Rectal smooth muscle tissue (tissue), 1 donor: ENCODE measurements at regions not wholly inside any gene's neighbourhood (a gene's known extent, or its start where the extent isn't known, plus 50 kb on each side); places are given as distances from the start of the nearest gene placed in this dataset.
"Not testable (repeated sequence)": the region's sequence is repeated elsewhere in the genome, so short reads cannot be mapped to it uniquely, and the experiment has no call there.

Experiments used
- H3K27ac ChIP-seq: one replicate; pipeline ENCODE4 v1.7.0; 2013; ENCODE audit warnings: low read depth, low read length, inconsistent platforms
- H3K27me3 ChIP-seq: one replicate; pipeline ENCODE4 v1.7.0; 2013; ENCODE audit warnings: low read length; ENCODE audit not compliant: control insufficient read depth, insufficient read depth
- H3K36me3 ChIP-seq: one replicate; pipeline ENCODE4 v1.7.0; 2013; ENCODE audit warnings: low read length; ENCODE audit not compliant: control insufficient read depth, insufficient read depth
- H3K4me1 ChIP-seq: one replicate; pipeline ENCODE4 v1.7.0; 2013; ENCODE audit warnings: low read length; ENCODE audit not compliant: control insufficient read depth, insufficient read depth
- H3K4me3 ChIP-seq: one replicate; pipeline ENCODE4 v1.7.0; 2013; ENCODE audit warnings: low read length
- H3K9ac ChIP-seq: one replicate; pipeline ENCODE4 v1.7.0; 2013; ENCODE audit warnings: low read length

DNA sequence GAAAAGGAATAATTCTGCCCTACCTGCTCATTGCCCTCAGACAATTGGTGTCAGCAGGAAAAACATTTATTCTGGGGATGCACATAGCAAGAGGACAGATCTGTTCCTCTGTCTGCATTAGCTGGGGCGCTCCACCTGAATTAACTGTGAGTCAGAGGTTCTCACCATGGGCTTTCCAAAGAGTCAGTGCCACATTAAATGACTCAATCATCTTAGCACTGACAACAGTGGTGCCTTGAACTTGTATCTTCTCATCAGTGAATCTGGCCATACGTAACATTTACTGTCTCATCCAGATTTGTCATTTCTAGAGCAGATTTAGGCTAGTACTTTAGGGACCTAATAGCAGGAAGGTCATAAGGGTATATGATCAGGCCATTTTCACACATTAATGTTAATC, 358.1 kb upstream of the CRIM1 start:
- no peak overlapping the region for H3K9ac ChIP-seq
- H3K27ac ChIP-seq, result no peak overlapping the region
- H3K4me1 ChIP-seq, result no peaks in the 10 kb centered on the region
- no peaks in the 10 kb centered on the region for H3K36me3 ChIP-seq
- H3K4me3 ChIP-seq, result no peak overlapping the region
- no peaks in the 10 kb centered on the region for H3K27me3 ChIP-seq

DNA sequence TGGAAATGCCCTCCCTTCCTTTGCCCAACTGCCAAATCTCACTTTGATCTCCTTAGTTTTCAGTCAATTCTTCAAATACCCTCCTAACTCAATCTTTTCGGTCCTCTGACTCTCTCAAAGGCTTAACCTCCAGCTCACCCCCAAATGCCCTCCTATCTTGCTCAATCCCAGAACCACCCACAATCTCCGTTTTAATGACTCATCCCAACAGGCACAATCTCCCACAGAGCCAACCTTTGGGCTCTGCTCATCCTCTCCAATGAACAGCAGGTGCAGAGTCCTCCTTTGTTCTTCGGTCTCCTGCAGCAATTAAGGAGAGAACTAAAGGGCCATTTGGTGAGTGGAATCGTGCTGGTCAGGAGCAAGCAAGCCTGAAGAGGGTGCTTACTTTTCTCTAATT, 366.1 kb upstream of the CRIM1 start:
- H3K4me1 ChIP-seq, result no peaks in the 10 kb centered on the region
- no peaks in the 10 kb centered on the region for H3K36me3 ChIP-seq
- H3K27ac ChIP-seq, result no peak overlapping the region
- H3K4me3 ChIP-seq, result no peak overlapping the region
- no peak overlapping the region for H3K9ac ChIP-seq
- H3K27me3 ChIP-seq, result no peaks in the 10 kb centered on the region

DNA sequence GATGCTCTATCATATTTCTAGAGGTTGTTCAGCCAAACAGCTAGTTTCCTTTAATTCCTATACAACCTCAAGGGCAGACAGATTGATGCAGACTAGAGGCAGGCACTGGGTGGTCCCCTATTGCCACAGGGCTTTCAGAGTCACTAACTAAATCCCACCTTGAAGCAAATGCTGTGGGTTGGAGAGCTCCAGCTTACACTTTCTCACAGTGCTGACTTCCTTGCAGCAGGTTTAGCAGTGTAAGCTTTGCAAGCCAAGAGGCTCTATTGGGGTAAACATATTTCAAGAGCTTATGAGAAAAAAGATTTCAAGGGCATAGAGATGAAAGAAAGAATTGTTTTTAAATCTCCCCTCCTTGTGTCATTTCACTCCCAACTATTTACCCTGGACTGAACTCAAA, 366.5 kb upstream of the CRIM1 start:
- Histone ChIP-seq H3K4me3 (no peak overlapping the region), H3K27me3 (no peaks in the 10 kb centered on the region), H3K4me1 (no peaks in the 10 kb centered on the region), H3K27ac (no peak overlapping the region), H3K36me3 (no peaks in the 10 kb centered on the region), H3K9ac (no peak overlapping the region)

DNA sequence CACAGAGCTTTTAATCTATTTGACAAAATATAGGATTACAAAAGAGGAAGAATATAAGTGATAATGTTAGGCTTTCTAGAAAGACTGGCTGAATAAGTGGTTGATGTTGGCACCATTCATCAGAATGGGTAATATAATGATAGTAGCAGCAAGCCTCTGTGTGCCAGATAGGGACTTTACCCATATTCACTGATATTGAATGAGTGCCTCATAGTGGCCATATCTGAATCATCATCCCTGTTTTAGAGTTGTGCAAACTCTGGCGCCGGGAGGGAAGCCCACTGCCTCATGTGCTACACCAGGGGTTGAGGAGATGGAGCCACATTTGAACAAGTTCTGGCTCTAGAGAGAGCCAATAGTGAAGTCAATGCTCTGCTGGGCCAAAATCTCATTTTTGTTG, 368.7 kb upstream of the CRIM1 start:
- Histone ChIP-seq H3K4me1 (no peaks in the 10 kb centered on the region), H3K27me3 (no peaks in the 10 kb centered on the region), H3K36me3 (no peaks in the 10 kb centered on the region), H3K27ac (no peak overlapping the region), H3K4me3 (no peak overlapping the region), H3K9ac (no peak overlapping the region)

DNA sequence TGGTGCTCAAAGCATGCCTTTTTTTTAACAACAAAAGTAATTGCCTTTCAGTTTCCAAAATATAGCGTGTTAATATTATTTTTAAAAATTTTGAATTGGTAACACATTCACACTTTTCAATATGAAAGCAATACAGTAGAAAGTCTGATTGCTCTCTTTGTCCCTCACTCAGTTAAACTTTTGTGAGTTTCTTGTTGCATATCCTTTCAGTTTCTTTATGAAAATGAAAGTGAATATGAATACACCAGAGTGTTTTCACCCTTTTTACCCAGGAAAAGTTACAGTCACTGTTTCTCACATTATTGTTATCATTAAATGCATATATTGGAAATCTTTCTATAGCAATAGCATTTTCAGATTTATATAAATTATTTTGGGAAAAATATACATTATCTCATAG, 377.4 kb upstream of the CRIM1 start:
- H3K36me3 ChIP-seq, result no peaks in the 10 kb centered on the region
- no peaks in the 10 kb centered on the region for H3K27me3 ChIP-seq
- H3K4me1 ChIP-seq, result no peaks in the 10 kb centered on the region
- no peak overlapping the region for H3K9ac ChIP-seq
- H3K27ac ChIP-seq, result no peak overlapping the region
- H3K4me3 ChIP-seq, result no peak overlapping the region

DNA sequence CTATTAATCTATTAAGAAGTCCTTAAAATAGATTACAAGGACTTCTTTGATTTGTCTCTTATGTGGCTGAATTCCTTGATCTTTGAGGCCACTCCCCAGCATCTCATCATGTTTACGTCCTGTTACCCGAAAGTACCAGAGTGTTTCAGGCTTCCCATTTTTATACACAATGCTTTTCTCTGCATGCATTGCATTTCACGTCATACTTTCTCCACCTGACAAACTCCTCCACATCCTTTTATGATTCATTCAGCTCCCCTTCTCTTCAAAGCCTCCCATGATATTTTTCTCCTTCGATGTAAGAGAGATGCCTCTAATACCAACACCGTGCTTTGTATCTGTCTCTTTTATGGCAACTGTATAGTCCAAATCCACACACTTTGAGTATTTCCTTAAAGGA, 379.0 kb upstream of the CRIM1 start:
- no peak overlapping the region for H3K9ac ChIP-seq
- no peaks in the 10 kb centered on the region for H3K36me3 ChIP-seq
- H3K4me3 ChIP-seq, result no peak overlapping the region
- H3K27me3 ChIP-seq, result no peaks in the 10 kb centered on the region
- no peaks in the 10 kb centered on the region for H3K4me1 ChIP-seq
- H3K27ac ChIP-seq, result no peak overlapping the region

DNA sequence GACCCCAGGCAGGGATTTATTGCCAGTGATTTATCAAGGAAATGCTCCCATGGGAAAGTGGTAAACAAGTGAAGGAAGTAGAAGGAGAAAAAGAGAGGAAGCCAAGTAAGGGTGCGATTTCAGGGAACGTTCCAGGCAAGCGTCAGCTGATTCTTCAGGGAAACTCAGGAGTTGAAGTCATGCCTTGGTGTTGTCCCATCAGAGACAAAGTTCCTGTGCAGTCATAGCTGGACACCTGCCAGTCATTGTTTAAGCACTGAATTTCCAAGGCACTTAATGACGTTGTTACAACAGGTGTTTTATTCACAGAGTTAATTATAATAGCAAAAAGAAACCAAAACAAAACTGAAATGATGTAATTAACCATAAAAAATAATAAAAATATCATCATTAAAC, 381.8 kb upstream of the CRIM1 start:
- Histone ChIP-seq H3K4me3 (no peak overlapping the region), H3K27me3 (no peaks in the 10 kb centered on the region), H3K9ac (no peak overlapping the region), H3K36me3 (no peaks in the 10 kb centered on the region), H3K4me1 (no peaks in the 10 kb centered on the region), H3K27ac (no peak overlapping the region)

DNA sequence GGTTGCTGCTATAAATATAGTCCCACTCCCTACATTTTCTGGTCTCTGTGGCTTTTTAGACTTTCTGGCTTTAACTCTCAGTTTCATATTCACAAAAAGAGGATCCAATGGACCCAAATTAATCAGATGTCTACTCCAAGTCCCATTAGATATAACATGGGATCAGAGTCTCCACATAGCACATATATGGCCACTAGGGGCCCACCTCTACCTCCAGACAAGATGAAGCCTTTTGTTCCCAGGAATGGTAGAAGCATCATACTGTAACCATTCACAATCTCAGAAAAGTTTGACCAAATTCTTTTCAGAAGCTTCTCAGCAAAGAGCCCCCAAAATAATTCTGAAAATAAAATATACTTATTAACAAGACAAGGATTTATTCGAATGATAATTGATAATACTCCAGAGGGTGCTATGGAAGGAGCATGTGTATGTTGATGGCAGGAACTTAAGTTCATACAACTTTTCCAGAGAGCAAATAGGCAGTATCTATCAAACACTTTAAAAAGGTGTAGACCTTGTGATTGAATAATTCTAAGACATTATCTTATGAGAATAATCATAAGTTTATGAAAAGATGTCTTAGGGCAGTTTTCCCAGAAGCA, 382.3 kb upstream of the CRIM1 start:
- Histone ChIP-seq H3K36me3 (no peaks in the 10 kb centered on the region), H3K4me1 (no peaks in the 10 kb centered on the region), H3K27me3 (no peaks in the 10 kb centered on the region), H3K4me3 (no peak overlapping the region), H3K27ac (no peak overlapping the region), H3K9ac (no peak overlapping the region)

DNA sequence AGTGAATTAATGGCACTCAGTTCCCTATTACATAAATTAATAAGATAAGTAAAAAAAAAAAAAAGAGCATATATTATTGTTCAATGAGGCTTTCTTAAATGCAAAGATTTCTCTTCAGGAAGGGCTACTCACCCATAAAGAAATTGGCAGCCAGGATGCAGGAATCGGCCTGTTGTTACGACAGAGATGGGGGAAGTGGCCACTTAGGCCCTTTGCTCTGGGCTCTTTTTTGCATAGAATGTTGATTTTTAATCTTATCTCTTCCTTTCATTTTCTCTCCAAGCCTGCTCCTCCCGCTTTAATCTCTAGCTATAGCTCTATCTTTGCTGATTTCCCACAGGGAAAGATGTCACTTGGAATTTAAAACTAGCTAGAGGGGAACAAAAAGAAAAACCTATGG, 391.8 kb upstream of the CRIM1 start:
- Histone ChIP-seq H3K27me3 (no peaks in the 10 kb centered on the region), H3K4me1 (no peaks in the 10 kb centered on the region), H3K36me3 (no peaks in the 10 kb centered on the region), H3K4me3 (no peak overlapping the region), H3K27ac (no peak overlapping the region), H3K9ac (no peak overlapping the region)

DNA sequence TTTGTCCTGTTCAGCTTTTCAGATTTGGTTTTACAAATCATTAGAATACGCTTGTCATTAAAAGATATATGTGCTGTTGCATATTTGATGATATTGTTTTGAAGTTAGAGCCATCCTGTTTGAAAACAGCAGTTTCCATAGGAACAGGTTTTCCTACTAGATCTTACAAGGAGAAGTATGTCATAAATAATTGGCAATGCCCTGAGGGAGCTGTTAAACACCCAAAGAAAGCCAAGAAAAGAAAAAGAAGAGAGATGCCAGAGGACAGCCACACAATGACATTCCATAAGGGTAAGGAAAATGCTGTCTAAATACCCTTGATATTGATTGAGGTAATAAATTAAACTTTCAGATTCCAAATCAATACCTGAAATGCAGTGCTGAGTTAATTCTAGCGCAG, 392.2 kb upstream of the CRIM1 start:
- Histone ChIP-seq H3K27ac (no peak overlapping the region), H3K27me3 (no peaks in the 10 kb centered on the region), H3K9ac (no peak overlapping the region), H3K4me3 (no peak overlapping the region), H3K4me1 (no peaks in the 10 kb centered on the region), H3K36me3 (no peaks in the 10 kb centered on the region)

DNA sequence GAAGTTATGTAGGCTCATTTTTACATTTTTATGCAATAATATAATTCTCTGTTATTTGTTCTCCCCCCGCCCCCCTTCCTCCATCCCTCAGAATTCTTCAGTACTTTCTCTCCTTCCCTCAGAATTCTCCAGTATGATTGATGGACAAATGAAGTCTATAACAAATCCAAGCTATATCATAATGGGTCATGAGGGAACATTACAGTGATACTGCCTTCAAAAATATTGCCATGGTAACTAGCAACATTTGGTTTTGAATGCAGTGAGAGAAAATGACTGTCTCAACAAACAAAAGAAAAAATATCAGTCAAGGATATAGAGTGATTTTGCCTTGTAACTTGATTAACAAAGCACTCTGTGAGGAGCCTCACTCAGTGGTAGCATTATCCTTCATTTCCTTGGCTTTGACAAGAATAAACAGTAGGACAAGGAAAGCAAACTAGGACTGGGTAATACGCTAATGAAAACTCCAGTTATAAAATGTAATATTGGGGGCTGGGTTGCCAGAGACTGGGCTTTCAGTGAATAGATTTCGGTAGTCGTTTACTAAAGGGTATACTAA, 392.9 kb upstream of the CRIM1 start:
- H3K4me1 ChIP-seq, result no peaks in the 10 kb centered on the region
- H3K27me3 ChIP-seq, result no peaks in the 10 kb centered on the region
- no peaks in the 10 kb centered on the region for H3K36me3 ChIP-seq
- no peak overlapping the region for H3K9ac ChIP-seq
- no peak overlapping the region for H3K4me3 ChIP-seq
- H3K27ac ChIP-seq, result no peak overlapping the region

DNA sequence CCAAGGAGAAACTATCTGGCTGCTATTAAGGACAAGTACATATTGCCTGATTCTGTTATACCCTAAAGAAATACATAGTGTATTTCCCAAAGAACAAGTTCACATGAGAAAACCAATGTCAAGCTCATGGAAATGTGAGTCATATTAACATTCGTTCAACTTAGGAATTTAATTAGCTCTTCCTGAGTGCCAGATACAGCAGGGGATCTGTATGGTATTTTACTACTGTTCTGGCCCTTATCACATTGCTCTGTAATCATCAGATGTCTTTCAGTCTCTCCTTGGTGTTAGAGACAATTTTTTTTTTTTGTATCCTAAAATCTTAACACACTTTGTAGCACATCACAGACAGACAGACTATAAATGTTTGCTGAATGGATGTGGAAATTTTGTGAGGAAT, 395.0 kb upstream of the CRIM1 start:
- Histone ChIP-seq H3K27ac (no peak overlapping the region), H3K4me3 (no peak overlapping the region), H3K36me3 (no peaks in the 10 kb centered on the region), H3K4me1 (no peaks in the 10 kb centered on the region), H3K9ac (no peak overlapping the region), H3K27me3 (no peaks in the 10 kb centered on the region)

DNA sequence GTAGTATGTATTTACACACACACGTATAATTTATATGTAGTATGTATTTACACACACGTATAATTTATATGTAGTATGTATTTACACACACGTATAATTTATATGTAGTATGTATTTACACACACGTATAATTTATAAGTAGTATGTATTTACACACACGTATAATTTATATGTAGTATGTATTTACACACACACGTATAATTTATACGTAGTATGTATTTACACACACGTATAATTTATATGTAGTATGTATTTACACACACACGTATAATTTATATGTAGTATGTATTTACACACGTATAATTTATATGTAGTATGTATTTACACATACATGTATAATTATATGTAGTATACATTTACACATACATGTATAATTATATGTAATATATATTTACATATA, 398.5 kb upstream of the CRIM1 start:
- H3K27me3 ChIP-seq, H3K27ac ChIP-seq, H3K36me3 ChIP-seq, H3K4me1 ChIP-seq, H3K9ac ChIP-seq, H3K4me3 ChIP-seq: not testable (repeated sequence)
